Fibroblast of lung (primary cell): ENCODE measurements at regions not wholly inside any gene's neighbourhood (a gene's known extent, or its start where the extent isn't known, plus 50 kb on each side); places are given as distances from the start of the nearest gene placed in this dataset.

Experiments
- DNase-seq, 2 donors: peaks; one replicate each; pipeline versions ENCODE4 v3.0.0 to v3.0.0-alpha.2; 2010; ENCODE audit warnings: low read depth in 2 of 2
- H2AFZ ChIP-seq: 2 replicates; pipeline ENCODE4 v1.5.1; 2012; ENCODE audit warnings: low read length, control low read depth, inconsistent platforms
- H3K27ac ChIP-seq: 2 replicates; pipeline ENCODE4 v1.5.1; 2011; ENCODE audit warnings: low read length, control low read depth; ENCODE audit not compliant: insufficient read depth
- H3K27me3 ChIP-seq: 2 replicates; pipeline ENCODE4 v1.5.1; 2011; ENCODE audit warnings: mild to moderate bottlenecking, low read length; ENCODE audit not compliant: control insufficient read depth, insufficient read depth
- H3K36me3 ChIP-seq: 2 replicates; pipeline ENCODE4 v1.5.1; 2011; ENCODE audit warnings: low read length; ENCODE audit not compliant: control insufficient read depth, insufficient read depth
- H3K4me1 ChIP-seq: 2 replicates; pipeline ENCODE4 v1.5.1; 2011; ENCODE audit warnings: low read length; ENCODE audit not compliant: control insufficient read depth, insufficient read depth; ENCODE audit errors: extremely low read depth
- H3K4me2 ChIP-seq: 2 replicates; pipeline ENCODE4 v1.5.1; 2011; ENCODE audit warnings: low read length, control low read depth; ENCODE audit not compliant: insufficient read depth; ENCODE audit errors: extremely low read depth
- H3K4me3 ChIP-seq, 4 experiments: fragments of 200-600 bp in 1 of 4; sonication (generic) in 1 of 4; replicated peaks in 1 of 4; 2 replicates each; pipeline ENCODE4 v1.5.1; 2011 to 2016; ENCODE audit warnings: low read length in 4 of 4, low read depth in 3 of 4, mild to moderate bottlenecking in 3 of 4, control low read depth in 2 of 4, inconsistent platforms in 1 of 4, mixed read lengths in 1 of 4; ENCODE audit not compliant: insufficient read depth in 1 of 4; ENCODE audit errors: control extremely low read depth in 1 of 4
- H3K79me2 ChIP-seq: 2 replicates; pipeline ENCODE4 v1.5.1; 2012; ENCODE audit warnings: mild to moderate bottlenecking, low read length, inconsistent platforms; ENCODE audit not compliant: control insufficient read depth, insufficient read depth
- H3K9ac ChIP-seq: 2 replicates; pipeline ENCODE4 v1.5.1; 2011; ENCODE audit warnings: mild to moderate bottlenecking, low read length, control low read depth; ENCODE audit not compliant: insufficient read depth
- H3K9me3 ChIP-seq: 2 replicates; pipeline ENCODE4 v1.5.1; 2012; ENCODE audit warnings: low read depth, low read length; ENCODE audit not compliant: control insufficient read depth, insufficient read depth
- H4K20me1 ChIP-seq: 2 replicates; pipeline ENCODE4 v1.5.1; 2011; ENCODE audit warnings: low read length; ENCODE audit not compliant: control insufficient read depth, insufficient read depth; ENCODE audit errors: extremely low read depth
- CTCF ChIP-seq, 2 donors: IDR thresholded peaks in 1 of 2; conservative IDR thresholded peaks in 1 of 2; 1 replicate in 1 of 2; 2 replicates in 1 of 2; pipeline ENCODE4 v1.5.1; 2011 to 2012; ENCODE audit warnings: low read length in 2 of 2, control low read depth in 1 of 2, inconsistent platforms in 1 of 2, low read depth in 1 of 2, mild to moderate bottlenecking in 1 of 2
- EZH2 ChIP-seq: IDR thresholded peaks from 2 replicates; pipeline ENCODE4 v1.5.1; 2012; ENCODE audit warnings: low read length, control low read depth, mild to moderate bottlenecking; ENCODE audit errors: missing control alignments

DNA sequence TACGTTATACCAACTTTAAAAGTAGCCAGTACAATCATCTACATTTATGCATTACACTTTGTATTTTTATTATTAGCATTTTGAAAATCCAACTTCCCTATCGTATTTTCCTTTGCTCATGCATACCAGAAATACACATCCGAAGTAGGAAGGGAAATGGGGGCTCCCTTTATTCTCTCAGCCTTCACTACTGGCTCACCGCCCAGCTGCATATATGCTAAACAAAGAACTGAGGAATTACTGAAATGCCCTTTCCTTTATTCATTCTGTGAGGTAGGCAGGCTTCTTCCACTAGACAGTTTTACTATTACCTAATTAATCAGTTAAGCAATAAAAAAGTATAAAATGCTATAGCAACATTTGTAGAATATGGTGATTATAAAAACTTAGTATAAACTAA lies 291.6 kb downstream of the KLF12 start:
- Histone ChIP-seq H3K4me2 (no peak overlapping the region), H3K9ac (no peak overlapping the region), H3K27me3 (no peaks in the 10 kb centered on the region), H3K79me2 (no peaks in the 10 kb centered on the region), H4K20me1 (no peaks in the 10 kb centered on the region), H3K4me3 (no peak overlapping the region), H3K27ac (no peak overlapping the region), H3K4me1 (no peaks in the 10 kb centered on the region), H3K36me3 (no peaks in the 10 kb centered on the region), H3K9me3 (no peaks in the 10 kb centered on the region), H2AFZ (no peak overlapping the region)
- DNase-seq, result peak in 1 of 2 donors; percentile 34
- TF ChIP-seq EZH2 (no peak), CTCF (conservative IDR thresholded peaks at IDR 0.05 in 1 of 2, IDR thresholded peaks at IDR 0.05 in 1 of 2; ENCODE audit: low read depth in 1 of 2, low read length in 2 of 2) (no peak)

GRCh38 chr13:73842184-73842583 lies 292.0 kb downstream of the KLF12 start:
- Histone ChIP-seq H3K9ac (no peak overlapping the region), H3K27ac (no peak overlapping the region), H4K20me1 (no peaks in the 10 kb centered on the region), H3K4me3 (no peak overlapping the region), H3K4me2 (no peak overlapping the region), H2AFZ (no peak overlapping the region), H3K9me3 (no peaks in the 10 kb centered on the region), H3K36me3 (no peaks in the 10 kb centered on the region), H3K79me2 (no peaks in the 10 kb centered on the region), H3K4me1 (no peaks in the 10 kb centered on the region), H3K27me3 (no peaks in the 10 kb centered on the region)
- no peak for DNase-seq
- TF ChIP-seq EZH2 (no peak), CTCF (conservative IDR thresholded peaks at IDR 0.05 in 1 of 2, IDR thresholded peaks at IDR 0.05 in 1 of 2; ENCODE audit: low read depth in 1 of 2, low read length in 2 of 2) (no peak)

DNA sequence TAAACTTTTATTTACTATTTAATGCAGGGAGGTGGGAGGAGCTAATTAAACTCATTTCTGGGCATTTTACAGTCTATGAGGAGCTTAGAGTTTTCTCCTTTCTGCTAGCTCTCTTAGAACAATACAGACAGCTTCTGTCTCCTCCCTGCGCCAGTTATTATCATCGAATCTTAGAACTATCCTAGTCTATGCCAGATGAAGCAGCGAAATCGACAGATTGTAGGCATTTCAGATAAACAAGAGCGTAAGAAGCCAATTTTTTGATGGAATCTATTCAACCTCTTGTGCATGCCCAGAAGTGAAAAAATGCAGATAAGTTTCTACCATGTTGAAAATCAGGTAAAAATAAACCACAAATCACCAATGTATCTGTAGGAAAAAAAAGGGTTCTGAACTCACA lies 297.1 kb downstream of the KLF12 start:
- Histone ChIP-seq H3K27me3 (no peaks in the 10 kb centered on the region), H3K79me2 (no peaks in the 10 kb centered on the region), H3K27ac (no peak overlapping the region)

More for the DNA sequence above, 297.1 kb downstream of the KLF12 start:
- Histone ChIP-seq H2AFZ (no peak overlapping the region), H4K20me1 (no peaks in the 10 kb centered on the region), H3K4me3 (no peak overlapping the region), H3K36me3 (no peaks in the 10 kb centered on the region), H3K4me2 (no peak overlapping the region), H3K9me3 (no peaks in the 10 kb centered on the region), H3K4me1 (no peaks in the 10 kb centered on the region), H3K9ac (no peak overlapping the region)
- no peak for DNase-seq
- TF ChIP-seq CTCF (conservative IDR thresholded peaks at IDR 0.05 in 1 of 2, IDR thresholded peaks at IDR 0.05 in 1 of 2; ENCODE audit: low read depth in 1 of 2, low read length in 2 of 2) (no peak), EZH2 (no peak)
